ENCODE measurements at regions not wholly inside any gene's neighbourhood (a gene's known extent, or its start where the extent isn't known, plus 50 kb on each side); places are given as distances from the start of the nearest gene placed in this dataset.

- intact Hi-C loops (cut with micrococcal nuclease; ENCODE audit: unreplicated experiment) = no loop called here
- Mint-ChIP-seq H3K9me3 (ENCODE audit: low read depth, unreplicated experiment) (no peaks in the 10 kb centered on the region), H3K27ac (ENCODE audit: unreplicated experiment) (no peak overlapping the region), H3K4me1 (ENCODE audit: low read depth, unreplicated experiment) (no peaks in the 10 kb centered on the region), H3K27me3 (ENCODE audit: unreplicated experiment) (no peaks in the 10 kb centered on the region), H3K36me3 (ENCODE audit: insufficient read depth, unreplicated experiment) (no peaks in the 10 kb centered on the region), H3K4me3 (ENCODE audit: low read depth, unreplicated experiment) (no peak overlapping the region)
- CTCF ChIA-PET = interaction anchor here (1.4 kb wide), 1 partner anchor 8 kb away, joined by 3 read pairs; no protein-coding TSS in a partner anchor
- no TSS peak for BruUV-seq (replicated peaks)
- TF ChIP-seq CTCF (IDR thresholded peaks at IDR 0.05; ENCODE audit: unreplicated experiment) = no peak
- DNase-seq = no peak
These were observed 155.0 kb downstream of the ADAMTS15 start for GRCh38 chr11:130603335-130603906.

DNA sequence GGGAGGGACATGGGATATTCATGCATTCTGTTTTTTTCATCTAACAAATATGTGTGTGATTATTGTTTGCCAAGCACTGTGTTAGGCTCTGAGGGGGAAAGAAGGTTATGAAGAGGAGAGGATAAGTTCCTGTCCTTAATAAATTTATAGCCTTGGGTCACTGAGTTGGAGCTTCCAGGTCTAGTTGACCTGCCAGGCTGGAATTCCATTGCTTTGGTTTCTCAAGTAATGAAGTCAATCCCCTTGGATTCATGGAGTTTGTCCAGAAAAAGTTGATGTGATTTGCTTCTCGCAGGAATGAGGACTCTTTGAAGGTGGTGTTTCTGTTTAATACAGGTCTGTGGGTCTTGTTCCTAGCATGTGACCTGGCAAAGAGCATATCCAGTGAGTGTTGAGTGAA lies 156.2 kb downstream of the ADAMTS15 start:
- Mint-ChIP-seq H3K27me3 (ENCODE audit: unreplicated experiment) (no peaks in the 10 kb centered on the region), H3K4me3 (ENCODE audit: low read depth, unreplicated experiment) (no peak overlapping the region), H3K27ac (ENCODE audit: unreplicated experiment) (no peak overlapping the region), H3K4me1 (ENCODE audit: low read depth, unreplicated experiment) (no peaks in the 10 kb centered on the region), H3K9me3 (ENCODE audit: low read depth, unreplicated experiment) (no peaks in the 10 kb centered on the region), H3K36me3 (ENCODE audit: insufficient read depth, unreplicated experiment) (no peaks in the 10 kb centered on the region)
- CTCF ChIA-PET = no interaction called here
- intact Hi-C loops (cut with micrococcal nuclease; ENCODE audit: unreplicated experiment) = no loop called here
- no TSS peak for BruUV-seq (replicated peaks)
- no peak for DNase-seq
- no peak for TF ChIP-seq CTCF (IDR thresholded peaks at IDR 0.05; ENCODE audit: unreplicated experiment)

DNA sequence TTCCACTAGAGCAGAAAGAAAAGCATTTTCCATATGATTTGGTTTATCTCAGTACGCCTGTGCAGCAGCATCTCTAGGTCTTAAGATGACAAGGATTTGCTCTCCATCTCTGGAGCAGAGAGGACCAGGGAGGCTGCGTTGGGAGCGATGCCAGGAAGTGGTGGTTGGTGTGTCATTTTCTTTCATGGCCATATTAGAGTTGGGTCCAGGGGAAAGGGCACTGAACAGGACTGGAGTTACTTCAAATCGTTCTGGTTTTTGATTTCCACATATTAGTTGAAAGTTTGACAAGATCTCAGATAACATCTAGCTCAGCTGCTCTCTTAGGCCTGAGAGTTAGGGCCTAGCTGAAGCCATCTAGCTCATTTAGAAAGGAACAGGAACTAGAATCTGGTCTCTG lies 157.7 kb downstream of the ADAMTS15 start:
- CTCF ChIA-PET = no interaction called here
- H3K27me3 Mint-ChIP-seq (ENCODE audit: unreplicated experiment) = no peaks in the 10 kb centered on the region
- no TSS peak for BruUV-seq (replicated peaks)
- no peak for TF ChIP-seq CTCF (IDR thresholded peaks at IDR 0.05; ENCODE audit: unreplicated experiment)
- DNase-seq = no peak
- no peaks in the 10 kb centered on the region for H3K36me3 Mint-ChIP-seq (ENCODE audit: insufficient read depth, unreplicated experiment)
- H3K4me3 Mint-ChIP-seq (ENCODE audit: low read depth, unreplicated experiment) = no peak overlapping the region
- H3K9me3 Mint-ChIP-seq (ENCODE audit: low read depth, unreplicated experiment) = no peaks in the 10 kb centered on the region
- intact Hi-C loops (cut with micrococcal nuclease; ENCODE audit: unreplicated experiment) = no loop called here
- no peaks in the 10 kb centered on the region for H3K4me1 Mint-ChIP-seq (ENCODE audit: low read depth, unreplicated experiment)
- no peak overlapping the region for H3K27ac Mint-ChIP-seq (ENCODE audit: unreplicated experiment)

- BruUV-seq (replicated peaks) = no TSS peak
- Mint-ChIP-seq H3K27me3 (ENCODE audit: unreplicated experiment) (no peaks in the 10 kb centered on the region), H3K36me3 (ENCODE audit: insufficient read depth, unreplicated experiment) (no peaks in the 10 kb centered on the region), H3K27ac (ENCODE audit: unreplicated experiment) (no peak overlapping the region), H3K4me3 (ENCODE audit: low read depth, unreplicated experiment) (no peak overlapping the region), H3K4me1 (ENCODE audit: low read depth, unreplicated experiment) (peaks cover 2% of the 10 kb centered on the region), H3K9me3 (ENCODE audit: low read depth, unreplicated experiment) (no peaks in the 10 kb centered on the region)
- CTCF ChIA-PET = no interaction called here
- no peak for DNase-seq
- TF ChIP-seq CTCF (IDR thresholded peaks at IDR 0.05; ENCODE audit: unreplicated experiment) = no peak
- intact Hi-C loops (cut with micrococcal nuclease; ENCODE audit: unreplicated experiment) = no loop called here
These were observed 158.5 kb downstream of the ADAMTS15 start for GRCh38 chr11:130606781-130607511.

Data from Calu3 (cell line).